ENCODE measurements at regions not wholly inside any gene's neighbourhood (a gene's known extent, or its start where the extent isn't known, plus 50 kb on each side); places are given as distances from the start of the nearest gene placed in this dataset.

DNA sequence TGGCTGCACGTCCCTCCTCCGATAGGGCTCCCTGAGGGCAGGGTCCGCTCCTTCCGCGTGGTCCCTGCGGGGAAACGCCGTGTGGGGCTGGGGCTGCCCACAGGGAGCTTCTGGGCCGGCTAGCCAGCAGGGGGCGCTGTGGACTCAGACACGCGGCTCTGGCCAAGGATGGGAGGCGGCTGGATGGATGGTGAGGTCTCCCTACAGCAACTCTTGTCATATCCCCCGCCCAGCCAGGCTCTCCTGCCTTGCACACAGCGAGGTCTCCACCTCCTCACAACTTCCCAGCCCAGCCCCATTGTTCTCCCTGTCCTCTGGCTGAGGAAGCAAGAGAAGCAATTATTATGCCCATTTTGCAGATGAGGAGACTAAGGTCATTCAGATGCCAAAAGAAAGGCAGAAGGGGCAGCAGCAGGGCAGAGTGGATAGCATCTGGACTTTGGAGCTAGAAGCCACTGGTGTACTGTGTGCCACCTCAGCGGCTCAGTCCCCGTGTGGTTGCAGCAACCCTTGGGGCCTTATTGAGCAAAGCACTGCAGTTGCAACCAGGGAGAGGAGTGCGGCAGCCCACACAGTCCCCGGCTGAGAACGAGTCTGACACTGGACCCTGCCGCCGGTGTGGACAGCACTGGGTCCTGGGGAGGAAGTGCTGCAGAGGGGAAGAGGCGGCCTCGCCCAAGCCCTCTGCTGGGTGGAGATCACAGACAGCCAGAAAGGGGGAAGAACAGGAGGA, 99.0 kb downstream of the ZFP36L2 start:
- peak; percentile 71 for DNase-seq

DNA sequence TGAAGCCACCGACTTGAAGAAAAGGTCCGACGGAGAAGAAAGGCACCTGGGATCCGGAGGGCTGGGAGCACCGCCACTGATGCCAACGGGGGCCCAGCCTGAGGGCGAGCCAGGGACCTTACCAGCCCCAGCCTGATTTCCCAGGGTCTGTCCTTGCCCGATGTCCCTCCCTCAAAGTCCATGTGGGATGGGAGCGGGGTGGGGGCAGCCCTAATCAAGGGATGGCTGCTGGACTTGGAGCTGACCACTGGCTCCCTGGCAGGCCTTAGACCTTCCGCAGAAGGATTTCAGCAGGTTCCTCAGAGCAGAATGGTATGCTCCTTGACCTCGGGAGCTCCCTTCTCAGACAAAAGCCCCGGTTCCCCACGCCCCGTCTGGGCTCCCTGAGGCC, 99.6 kb downstream of the ZFP36L2 start:
- no peak for DNase-seq

DNA sequence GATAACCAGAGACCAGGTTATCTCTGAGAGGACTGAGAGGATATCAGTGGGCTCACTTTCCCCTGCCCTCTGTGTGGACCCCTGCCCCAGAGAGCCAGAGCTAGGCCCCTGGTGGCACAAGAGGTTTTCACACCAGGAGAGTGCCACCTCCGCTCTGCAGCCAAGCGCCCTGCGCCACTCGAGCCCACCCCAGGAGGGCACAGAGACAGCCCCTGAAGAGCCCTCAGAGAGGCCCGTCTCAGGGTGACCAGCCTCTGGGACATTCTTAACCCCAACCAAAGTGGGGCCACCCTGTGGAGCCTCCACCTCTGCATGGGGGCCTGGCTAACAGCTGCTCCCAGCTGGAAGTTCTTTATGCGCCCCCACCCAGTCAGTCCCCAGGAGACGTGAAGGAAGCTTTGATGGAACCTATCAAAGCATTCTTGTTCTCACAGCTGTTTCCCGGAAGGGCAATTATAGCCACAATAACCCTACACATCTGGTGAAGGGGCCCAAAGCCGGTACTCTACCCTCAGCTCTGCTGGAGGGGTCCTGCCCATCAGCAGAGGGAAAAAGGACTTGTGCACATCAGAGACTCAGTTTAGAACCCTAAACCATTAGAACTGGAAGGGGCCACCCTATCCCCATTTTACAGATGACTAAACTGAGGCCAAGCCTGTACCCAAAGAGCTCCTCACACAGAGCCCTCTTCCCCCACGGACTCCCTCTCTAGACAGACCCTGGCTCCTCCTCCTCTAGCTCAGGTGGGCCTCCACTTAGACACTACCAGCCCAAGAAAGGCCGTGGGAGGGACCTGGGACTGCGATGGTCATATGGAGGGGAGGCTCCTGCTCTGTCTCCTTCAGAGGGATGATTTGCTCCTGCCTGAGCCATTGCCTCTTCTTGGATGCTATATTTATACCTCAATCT, 101.1 kb downstream of the ZFP36L2 start:
- DNase-seq = no peak

DNA sequence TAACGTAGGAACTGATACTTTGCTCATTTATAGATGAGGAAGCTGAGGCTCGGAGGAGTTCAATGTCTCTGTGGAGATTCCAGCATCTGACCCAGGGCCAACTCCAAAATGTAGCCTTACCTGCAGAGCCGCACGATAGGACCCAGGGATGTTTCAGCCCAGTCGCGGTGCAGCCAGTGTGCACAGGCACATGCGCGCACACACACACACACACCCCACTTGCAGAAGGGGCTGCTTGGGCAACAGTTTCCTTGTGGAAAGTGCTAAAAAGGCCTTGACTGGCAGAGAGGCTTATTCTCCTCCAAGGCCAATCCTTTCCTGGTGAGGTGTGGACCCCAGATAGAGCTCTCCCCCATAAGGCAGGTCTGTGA, 101.7 kb downstream of the ZFP36L2 start:
- DNase-seq = no peak

DNA sequence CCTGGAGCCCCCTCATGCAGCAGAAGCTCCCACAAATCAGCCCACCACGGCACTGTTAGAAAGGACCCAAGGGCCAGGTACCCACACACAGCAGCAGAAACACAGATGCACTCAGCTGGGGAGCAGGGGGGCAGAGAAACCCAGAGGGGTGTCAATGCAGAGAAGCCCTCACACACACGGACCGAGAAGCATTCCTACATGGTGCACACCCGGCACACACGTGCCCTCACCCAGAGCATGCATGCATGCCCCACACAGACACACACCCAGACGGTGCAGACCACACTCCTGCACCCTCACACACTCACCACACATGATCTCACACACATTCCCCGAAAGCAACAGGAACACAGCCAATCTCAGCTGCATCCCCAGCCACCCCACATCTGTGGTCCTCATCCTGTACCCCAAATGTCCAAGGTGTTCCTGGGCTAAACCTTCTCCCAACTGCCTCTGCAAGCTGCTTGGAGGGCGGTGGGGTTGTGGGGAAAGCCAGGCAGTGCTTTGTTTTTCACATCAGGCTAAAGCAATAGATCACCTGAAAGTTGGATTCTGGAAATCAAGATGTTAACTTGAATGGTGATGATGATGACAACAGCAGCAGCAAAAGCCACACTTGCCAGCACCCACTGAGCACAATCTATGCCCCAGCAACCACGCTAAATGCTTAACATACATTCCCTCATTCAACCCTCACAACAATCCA, 102.3 kb downstream of the ZFP36L2 start:
- DNase-seq = no peak

DNA sequence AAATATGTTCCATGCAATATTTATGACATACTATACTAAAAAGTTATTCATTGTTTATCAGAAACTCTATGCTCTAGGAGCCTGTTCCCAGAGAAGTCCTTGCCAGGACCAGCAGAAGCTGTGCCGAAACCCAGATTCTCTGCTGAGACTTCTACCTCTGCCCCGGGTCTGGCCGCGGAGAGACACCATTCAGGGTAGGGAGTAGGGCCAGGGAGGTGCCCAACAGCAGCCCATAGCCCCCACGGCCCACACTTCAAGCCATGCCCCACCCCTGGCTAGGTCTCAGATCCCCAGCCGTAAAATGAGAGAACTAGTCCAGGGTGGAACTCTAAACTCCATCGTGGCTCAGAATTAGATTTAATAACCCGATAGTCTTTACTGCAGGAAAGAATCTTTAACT, 102.9 kb downstream of the ZFP36L2 start:
- DNase-seq = no peak

DNA sequence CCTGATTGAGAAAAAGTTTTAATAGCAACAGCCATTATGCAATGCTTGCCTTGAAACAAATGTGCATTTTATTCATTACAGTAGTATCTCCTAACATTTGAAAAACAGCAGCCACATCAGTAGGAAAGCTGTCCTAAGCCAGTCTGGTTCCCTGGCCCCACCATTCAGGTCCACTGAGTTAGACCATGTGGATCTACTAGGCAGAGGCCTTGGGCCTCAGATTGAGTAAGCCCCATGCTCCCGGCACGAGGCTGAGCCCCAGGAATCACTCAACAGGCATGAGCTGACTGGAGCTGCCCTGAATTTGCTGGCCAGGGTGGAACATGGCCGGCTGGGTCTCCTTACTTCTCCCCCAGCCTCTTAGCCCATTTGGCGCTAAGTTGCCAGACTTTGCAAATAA, 103.4 kb downstream of the ZFP36L2 start:
- DNase-seq = no peak

DNA sequence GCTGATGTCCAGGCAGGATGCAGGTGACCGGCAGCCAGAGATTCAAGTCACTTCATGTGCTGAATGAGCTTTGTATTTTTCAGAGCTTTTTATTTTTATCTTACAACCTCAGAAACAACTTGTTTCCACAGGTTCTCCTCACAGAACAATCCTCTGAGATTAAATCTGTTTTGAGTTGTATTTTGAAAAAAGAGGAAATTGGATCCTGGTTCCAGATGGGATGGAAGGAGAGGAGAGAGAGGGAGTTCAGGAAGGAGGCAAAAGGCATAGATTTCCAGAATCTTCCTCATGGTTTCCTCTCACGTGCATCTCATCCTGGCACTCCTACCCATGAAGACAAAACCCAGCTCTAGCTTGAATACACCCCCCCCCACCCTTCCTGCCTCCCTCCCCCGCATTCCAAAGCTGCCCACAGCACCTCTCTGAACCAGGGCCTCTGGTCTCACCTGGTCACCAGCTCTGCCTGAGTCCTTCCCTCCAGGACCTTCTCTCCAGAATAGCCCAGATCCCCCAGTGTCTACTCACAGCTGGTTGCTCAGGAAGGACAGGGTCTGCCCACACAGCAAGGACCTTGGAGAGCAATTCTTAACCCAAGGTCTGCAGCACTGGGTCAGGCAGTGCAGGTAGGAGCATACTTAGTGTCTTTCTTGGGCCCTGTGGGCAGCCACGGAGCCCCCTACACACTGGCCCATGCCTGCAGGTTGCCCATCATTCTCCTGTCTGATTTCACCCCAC, 104.7 kb downstream of the ZFP36L2 start:
- DNase-seq = no peak

DNA sequence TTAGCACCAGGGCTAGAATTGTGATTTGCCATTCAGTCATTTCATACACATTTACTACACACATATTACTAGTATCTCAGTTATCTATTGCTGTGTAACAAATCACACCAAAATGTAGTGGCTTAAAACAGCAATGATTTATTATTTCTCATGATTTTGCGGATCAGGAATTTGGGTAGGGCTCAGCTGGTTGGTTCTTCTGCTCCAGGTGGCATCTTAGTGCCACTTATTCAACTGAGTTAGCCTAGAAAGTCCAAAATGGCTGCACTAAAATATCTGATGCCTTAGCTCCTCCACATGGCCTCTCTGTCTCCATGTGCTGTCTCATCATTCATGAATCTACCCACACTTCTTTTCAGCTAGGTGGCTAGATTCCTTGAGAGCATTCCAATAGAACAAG, 107.1 kb downstream of the ZFP36L2 start:
- no peak for DNase-seq

DNA sequence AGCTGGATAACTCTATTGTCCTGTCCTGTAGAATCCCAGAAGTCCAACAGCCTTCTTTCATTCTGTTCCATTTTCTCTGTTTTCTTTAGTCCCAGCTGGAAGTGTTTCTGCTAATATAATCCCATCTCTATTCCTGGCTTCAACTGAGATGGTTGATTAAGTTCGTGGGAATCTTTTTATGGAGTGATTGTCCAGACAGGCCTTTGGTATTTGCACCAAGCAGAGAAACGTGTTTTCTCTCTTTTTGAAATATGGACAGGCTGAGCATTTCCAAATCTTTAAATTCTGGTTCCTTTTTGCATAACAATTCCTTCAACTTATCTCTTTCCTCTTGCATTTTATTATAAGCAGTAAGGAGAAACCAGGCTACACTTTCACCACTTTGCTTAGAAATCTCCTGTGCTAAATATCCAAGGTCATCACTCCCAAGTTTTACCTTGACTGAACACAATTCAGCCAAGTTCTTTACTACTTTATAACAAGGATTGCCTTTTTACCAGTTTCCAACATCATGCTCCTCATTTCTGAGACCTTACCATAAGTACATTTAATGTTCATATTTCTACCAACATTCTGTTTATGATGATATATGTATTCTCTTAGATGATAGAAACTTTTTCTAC, 108.8 kb downstream of the ZFP36L2 start:
- no peak for DNase-seq

DNA sequence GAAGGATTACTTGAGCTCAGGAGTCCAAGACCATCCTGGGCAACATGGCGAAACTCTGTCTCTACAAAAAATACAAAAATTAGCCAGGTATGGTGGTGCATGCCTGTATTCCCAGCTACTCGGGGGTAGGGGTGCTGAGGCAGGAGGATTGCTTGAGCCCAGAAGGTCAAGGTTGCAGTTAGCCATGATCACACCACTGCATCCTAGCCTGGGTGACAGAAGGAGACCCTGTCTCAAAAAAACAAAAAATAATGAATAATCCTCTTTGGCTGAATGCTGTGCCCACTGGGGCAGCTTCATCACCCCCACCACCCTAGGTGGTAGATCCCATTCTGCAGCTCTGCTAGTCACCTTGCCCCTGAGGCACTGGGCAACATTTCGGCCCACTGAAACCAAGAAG, 109.4 kb downstream of the ZFP36L2 start:
- DNase-seq = no peak

DNA sequence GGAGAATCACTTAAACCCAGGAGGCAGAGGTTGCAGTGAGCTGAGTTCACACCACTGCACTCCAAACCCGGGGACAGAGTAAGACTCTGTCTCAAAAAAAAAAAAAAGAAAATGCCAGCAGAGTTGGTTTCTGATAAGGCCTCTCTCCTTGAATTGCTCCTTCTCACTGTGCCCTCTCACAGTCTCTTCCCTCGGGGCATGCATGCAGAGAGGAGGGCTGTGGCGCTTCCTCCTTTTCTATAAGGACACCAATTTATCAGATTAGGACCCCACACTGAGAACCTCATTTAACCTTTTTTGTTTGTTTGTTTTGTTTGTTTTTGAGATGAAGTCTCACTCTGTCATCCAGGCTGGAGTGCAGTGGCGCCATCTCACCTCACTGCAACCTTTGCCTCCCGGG, 110.5 kb downstream of the ZFP36L2 start:
- DNase-seq = no peak

DNA sequence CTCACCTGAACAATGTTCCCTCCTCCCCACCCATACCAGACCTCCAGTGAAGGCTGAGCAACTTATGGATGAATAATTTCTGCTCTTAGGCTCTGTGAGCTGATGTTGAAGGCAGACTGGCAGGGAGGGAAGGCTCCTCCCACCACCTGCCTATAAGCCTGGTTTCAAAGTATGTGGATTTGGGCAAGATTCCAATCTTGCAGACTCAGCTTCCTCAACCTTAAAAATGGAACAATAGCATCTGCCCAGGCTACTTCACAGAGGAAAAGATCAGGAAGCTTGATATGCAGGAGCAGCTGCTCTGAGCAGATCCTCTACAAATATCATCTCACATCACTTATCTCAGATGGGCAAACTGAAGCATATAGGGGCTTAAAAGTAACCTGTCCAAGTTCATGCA, 112.2 kb downstream of the ZFP36L2 start:
- no peak for DNase-seq

DNA sequence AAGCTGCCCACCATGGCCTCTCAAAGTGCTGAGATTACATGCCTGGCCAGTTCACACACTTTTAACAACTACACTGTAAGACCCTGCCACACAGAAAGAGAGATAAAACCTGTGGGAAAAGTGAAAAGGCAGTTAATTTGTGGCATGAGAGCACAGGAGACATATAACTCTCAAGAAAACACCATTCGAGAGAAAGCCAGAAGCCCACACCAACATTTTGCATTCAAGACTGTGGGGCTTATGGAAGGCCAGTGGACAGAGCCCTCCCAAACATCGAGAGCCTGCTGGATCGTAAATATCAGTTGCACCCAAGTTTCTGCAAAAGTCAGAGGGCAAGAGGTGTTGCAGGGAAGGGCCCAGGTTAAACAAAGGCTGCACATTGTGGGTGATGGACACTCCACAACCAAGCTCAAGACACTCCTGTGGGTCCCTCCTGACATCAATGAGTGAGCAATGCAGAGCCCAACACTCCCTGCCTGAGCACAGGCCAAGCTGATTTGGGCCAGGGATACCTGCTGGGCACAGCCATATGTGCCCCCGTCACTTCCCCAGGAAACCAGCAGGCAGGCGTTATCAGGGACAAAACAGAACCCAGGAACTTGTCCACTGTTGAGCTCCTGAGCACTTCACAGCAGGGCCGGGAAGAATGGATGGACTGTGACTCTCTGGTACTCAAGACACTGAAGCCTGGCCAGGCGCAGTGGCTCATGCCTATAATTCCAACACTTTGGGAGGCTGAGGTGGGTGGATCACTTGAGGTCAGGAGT, 114.4 kb downstream of the ZFP36L2 start:
- no peak for DNase-seq

DNA sequence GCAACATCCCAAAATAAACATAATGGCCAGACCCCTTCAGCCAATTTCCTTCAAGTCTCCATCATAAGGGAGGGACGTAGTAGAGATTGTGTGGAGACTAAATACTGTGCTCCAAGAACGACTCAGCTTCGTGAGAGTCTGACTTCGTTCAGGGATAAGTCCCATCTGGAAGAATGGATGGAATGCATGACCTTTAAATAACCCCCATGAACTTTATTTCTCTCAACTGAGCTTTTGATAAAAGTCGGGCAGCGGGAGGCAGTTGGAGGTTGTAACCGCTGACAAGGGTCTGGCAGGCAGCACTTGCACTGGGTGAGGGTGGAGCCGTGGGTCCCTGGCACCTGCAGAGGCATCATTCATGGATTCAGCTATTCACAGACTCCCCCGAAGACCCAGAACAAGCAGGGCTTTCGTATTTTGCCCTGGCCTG, 115.9 kb downstream of the ZFP36L2 start:
- DNase-seq = peak; percentile 62

DNA sequence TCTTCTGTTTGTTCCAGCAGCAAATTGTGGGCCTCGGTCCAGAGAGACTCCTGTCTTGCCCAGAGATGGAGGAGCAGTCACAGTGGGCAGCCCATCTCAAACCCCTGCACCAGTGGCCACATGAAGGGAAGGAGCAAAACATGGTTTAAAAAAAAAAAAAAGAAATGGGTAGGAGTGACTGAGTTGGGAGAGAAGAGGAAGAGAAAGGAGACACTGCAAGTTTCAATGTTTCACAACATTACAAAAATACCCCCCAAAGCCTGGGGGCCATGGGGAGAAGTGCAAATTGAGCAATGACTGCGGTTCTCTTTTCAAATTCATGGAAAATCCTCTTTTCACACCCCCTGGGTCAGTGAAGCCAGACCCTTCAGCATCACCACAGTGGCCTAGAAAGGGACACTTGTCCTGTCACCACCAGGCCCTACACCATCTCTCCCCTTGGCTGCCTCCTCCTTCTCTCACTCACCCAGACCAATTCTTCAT, 117.1 kb downstream of the ZFP36L2 start:
- no peak for DNase-seq

DNA sequence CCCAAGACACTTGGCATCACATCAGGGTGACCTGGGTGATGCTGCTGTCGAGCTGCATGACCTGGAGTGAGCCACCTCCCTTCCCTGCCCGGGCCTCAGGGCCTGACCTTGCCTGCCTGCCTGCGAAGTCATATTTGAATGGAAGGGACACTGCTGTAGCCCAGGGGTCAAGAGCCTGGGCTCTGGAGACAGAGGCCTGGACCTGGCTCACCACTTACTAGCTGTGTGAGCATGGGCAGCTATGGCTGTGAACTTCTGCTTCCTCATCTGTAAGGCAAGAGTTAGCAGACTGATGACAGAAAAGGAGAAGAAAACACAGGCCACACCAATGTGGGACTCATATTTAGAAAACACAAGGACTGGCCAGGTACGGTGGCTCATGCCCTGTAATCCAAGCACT, 118.7 kb downstream of the ZFP36L2 start:
- no peak for DNase-seq

DNA sequence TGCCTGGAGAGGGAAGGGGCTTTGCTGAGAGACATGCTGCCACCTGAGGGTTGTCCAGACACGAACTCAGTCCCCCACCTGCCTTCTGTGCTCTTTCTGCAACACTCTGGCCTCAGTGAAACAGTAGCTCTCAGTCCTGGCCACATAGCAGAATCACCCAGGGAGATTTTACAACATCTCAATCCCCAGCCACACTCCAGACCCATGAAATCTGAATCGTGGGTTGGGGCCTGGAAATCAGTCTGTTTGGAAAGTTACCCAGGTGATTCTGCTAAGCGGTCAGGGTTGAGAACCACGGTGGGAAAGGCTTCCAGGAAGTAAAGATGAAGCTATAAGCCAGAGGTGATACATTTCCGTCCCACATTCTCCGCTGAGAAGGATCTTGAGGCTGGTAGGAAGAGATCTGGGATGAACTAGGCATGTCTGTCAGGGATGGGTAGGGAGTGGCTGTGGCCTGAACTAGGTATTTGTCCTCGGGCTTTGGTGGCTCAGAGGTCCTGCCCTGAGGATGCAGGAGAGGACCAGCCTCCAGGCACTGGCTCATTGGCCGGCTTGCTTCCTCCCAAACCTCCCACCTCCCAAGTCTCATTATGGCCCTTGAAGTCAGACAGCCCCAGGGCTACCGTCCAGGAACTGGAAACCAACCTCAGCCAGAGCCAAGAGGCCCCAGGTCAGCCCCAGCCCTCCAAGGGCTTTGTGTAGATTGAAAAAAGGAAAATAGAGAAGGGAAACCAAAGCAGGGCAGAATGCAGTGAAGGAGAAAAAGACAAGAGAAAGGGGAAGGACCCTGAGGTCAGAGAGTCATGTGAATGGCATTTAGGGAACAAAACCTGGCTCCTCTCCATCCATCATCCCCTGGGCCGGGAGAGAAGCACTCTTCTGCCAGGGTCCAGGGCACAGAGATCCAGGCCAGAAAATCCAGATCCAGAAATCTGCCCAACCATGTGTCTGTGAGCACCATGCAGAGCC, 119.6 kb downstream of the ZFP36L2 start:
- DNase-seq = no peak

DNA sequence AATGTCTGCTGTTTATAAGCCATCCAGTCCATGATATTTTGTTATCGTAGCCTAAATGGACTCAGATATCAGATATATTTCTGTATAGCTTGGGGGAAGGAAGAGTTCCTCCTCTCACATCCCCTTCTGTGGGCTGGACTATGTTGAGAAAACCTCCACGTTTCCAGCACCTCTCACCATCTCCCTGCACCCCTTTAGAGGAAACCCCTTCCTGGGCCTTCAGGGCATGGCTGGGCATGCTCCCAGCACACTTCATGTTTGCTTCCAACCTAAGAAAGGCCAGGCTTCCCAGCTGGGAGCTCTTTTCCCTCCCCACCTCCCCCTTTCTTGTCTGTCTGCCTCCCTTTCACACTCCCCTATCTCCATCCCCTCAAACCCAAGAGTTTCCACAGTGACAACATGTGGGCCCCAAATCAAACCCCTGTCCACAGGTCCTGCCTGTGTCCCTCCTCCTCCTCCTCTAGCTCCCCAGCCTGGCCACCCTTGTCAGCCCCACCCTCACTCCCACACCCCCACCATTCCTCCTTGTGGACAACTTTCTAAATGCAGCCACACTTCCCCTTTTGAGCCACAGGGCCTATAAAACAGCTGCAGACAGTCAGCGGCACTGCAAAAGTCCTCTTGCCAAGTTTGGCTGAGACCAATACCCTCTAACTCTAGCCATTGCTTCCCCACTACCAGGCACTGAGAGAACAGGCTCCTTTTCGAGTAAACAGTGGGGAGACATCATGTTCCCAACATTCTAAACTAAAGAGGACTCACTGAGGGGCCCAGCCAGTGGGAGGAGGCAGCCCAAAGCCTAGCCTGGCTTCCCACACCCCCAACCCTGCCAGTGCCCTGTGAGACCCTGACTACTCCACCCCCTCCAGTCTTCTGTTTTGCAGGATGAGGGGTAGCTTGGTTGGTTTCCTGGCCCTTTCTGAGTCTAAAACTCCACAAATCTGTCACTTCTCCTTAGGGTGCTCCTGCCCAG, 120.5 kb downstream of the ZFP36L2 start:
- peak; percentile 82 for DNase-seq

Measured in femur (tissue), 1 donor.